Right lobe of liver (tissue), 6 donors: ENCODE measurements at regions not wholly inside any gene's neighbourhood (a gene's known extent, or its start where the extent isn't known, plus 50 kb on each side); places are given as distances from the start of the nearest gene placed in this dataset.

Experiments used
- ATAC-seq, 4 donors: fragments of 200-7000 bp; cut with Tn5 transposase; one replicate each; pipeline ENCODE4 v1.9.1; 2020; ENCODE audit warnings: mild to moderate bottlenecking in 4 of 4, moderate library complexity in 4 of 4
- DNase-seq, 3 donors: peaks; one replicate each; pipeline ENCODE4 v3.0.0-alpha.2; 2020
- H3K27ac ChIP-seq, 3 donors: fragments of 200-600 bp; one replicate each; pipeline ENCODE4 v1.8.0; 2022
- H3K27me3 ChIP-seq, 2 donors: fragments of 200-600 bp; one replicate each; pipeline ENCODE4 v1.8.0; 2022
- H3K36me3 ChIP-seq, 4 donors: fragments of 200-600 bp; sonication (generic) in 1 of 4; one replicate each; pipeline versions ENCODE4 v1.5.1 to v1.8.0; 2017 to 2022; ENCODE audit warnings: control low read depth in 1 of 4
- H3K4me1 ChIP-seq, 4 donors: fragments of 200-600 bp; sonication (generic) in 1 of 4; one replicate each; pipeline versions ENCODE4 v1.5.1 to v1.8.0; 2017 to 2022; ENCODE audit warnings: control low read depth in 1 of 4
- H3K4me3 ChIP-seq, 3 donors: fragments of 200-600 bp; one replicate each; pipeline ENCODE4 v1.8.0; 2022
- H3K9me3 ChIP-seq, 4 donors: fragments of 200-600 bp; sonication (generic) in 1 of 4; one replicate each; pipeline versions ENCODE4 v1.5.1 to v1.8.0; 2017 to 2022; ENCODE audit warnings: control low read depth in 1 of 4
- CTCF ChIP-seq, 4 donors: fragments of 200-600 bp in 3 of 4; fragments of 450-650 bp in 1 of 4; IDR thresholded peaks; one replicate each; pipeline versions ENCODE4 v1.5.1 to v1.8.0; 2016 to 2022; ENCODE audit warnings: antibody characterized with exemption in 4 of 4, mild to moderate bottlenecking in 2 of 4
- POLR2A ChIP-seq: fragments of 450-650 bp; IDR thresholded peaks from one replicate; pipeline ENCODE4 v1.6.1; 2017; ENCODE audit warnings: antibody characterized with exemption, mild to moderate bottlenecking
- WGBS: methylation state at CpG from one replicate; pipeline ENCODE4 v1.1.6; 2018; ENCODE audit warnings: low coverage, low lambda C conversion rate; ENCODE audit not compliant: insufficient coverage; ENCODE audit errors: missing lambda C conversion rate; 5-methylcytosine and 5-hydroxymethylcytosine counted together
- intact Hi-C, 2 donors: fragments of 100-400 bp; cut with DNase I; formaldehyde crosslinking; loops; one replicate each; pipeline versions ENCODE4 v1.11.2 to v1.14.1; 2022
- donor health status: DM: no; HTN: yes; CAD: no.
- donor health status: DM: no; HTN: no; CAD: no.
- donor health status: DM: no; HTN: no; CAD: no.
- donor health status: DM: no; HTN: yes; CAD: no.
- donor health status: DM: no; HTN: yes; CAD: no.

GRCh38 chr20:59435518-59435917 lies 135.1 kb downstream of the EDN3 start:
- 72% methylated on average over 7 of the region's 8 CpGs for WGBS
- no peak for TF ChIP-seq POLR2A
- TF ChIP-seq CTCF (IDR thresholded peaks at IDR 0.05) = no peak
- intact Hi-C loops = no loop called here
- no peak for DNase-seq
- no peak for ATAC-seq
- H3K9me3 ChIP-seq = no peaks in the 10 kb centered on the region
- no peak overlapping the region for H3K27ac ChIP-seq
- H3K4me1 ChIP-seq = no peaks in the 10 kb centered on the region
- H3K4me3 ChIP-seq = no peak overlapping the region
- H3K36me3 ChIP-seq = no peaks in the 10 kb centered on the region
- H3K27me3 ChIP-seq = no peaks in the 10 kb centered on the region

GRCh38 chr20:59437601-59438031 lies 137.2 kb downstream of the EDN3 start:
- Histone ChIP-seq H3K36me3 (no peaks in the 10 kb centered on the region), H3K4me1 (no peaks in the 10 kb centered on the region), H3K27me3 (no peaks in the 10 kb centered on the region), H3K27ac (no peak overlapping the region), H3K4me3 (no peak overlapping the region), H3K9me3 (no peaks in the 10 kb centered on the region)
- TF ChIP-seq POLR2A (no peak), CTCF (IDR thresholded peaks at IDR 0.05) (no peak)
- DNase-seq (no peak), ATAC-seq (peak in 1 of 4 donors; percentile 12)
- 68% methylated on average over 13 of the region's 13 CpGs for WGBS
- intact Hi-C loops = no loop called here

GRCh38 chr20:59438201-59438600 lies 137.8 kb downstream of the EDN3 start:
- DNase-seq = no peak
- H3K4me3 ChIP-seq = no peak overlapping the region
- H3K36me3 ChIP-seq = no peaks in the 10 kb centered on the region
- H3K27me3 ChIP-seq = no peaks in the 10 kb centered on the region
- no peak overlapping the region for H3K27ac ChIP-seq
- no peak for ATAC-seq
- no peak for TF ChIP-seq POLR2A
- TF ChIP-seq CTCF (IDR thresholded peaks at IDR 0.05) = no peak
- WGBS = 74% methylated on average over 4 of the region's 4 CpGs
- no peaks in the 10 kb centered on the region for H3K9me3 ChIP-seq
- H3K4me1 ChIP-seq = no peaks in the 10 kb centered on the region
- intact Hi-C loops = no loop called here

GRCh38 chr20:59439243-59439642 lies 138.8 kb downstream of the EDN3 start:
- Histone ChIP-seq H3K9me3 (no peaks in the 10 kb centered on the region), H3K4me1 (no peaks in the 10 kb centered on the region), H3K4me3 (no peak overlapping the region), H3K27ac (no peak overlapping the region), H3K27me3 (no peaks in the 10 kb centered on the region), H3K36me3 (no peaks in the 10 kb centered on the region)
- no peak for TF ChIP-seq POLR2A
- TF ChIP-seq CTCF (IDR thresholded peaks at IDR 0.05) = peak in 1 of 4 donors; percentile 18
- DNase-seq (no peak), ATAC-seq (peak in 1 of 4 donors; percentile 18)
- WGBS = 44% methylated on average over 5 of the region's 7 CpGs
- intact Hi-C loops = no loop called here

GRCh38 chr20:59441306-59441705 lies 140.9 kb downstream of the EDN3 start:
- Histone ChIP-seq H3K36me3 (no peaks in the 10 kb centered on the region), H3K4me1 (no peaks in the 10 kb centered on the region), H3K27ac (no peak overlapping the region), H3K9me3 (no peaks in the 10 kb centered on the region), H3K4me3 (no peak overlapping the region), H3K27me3 (no peaks in the 10 kb centered on the region)
- no peak for ATAC-seq
- no peak for TF ChIP-seq CTCF (IDR thresholded peaks at IDR 0.05)
- TF ChIP-seq POLR2A = no peak
- WGBS = 78% methylated on average over 3 of the region's 3 CpGs
- DNase-seq = no peak
- intact Hi-C loops = no loop called here
